Fibroblast of skin of right biceps (primary cell): ENCODE measurements at regions not wholly inside any gene's neighbourhood (a gene's known extent, or its start where the extent isn't known, plus 50 kb on each side); places are given as distances from the start of the nearest gene placed in this dataset.
"Not testable (repeated sequence)": the region's sequence is repeated elsewhere in the genome, so short reads cannot be mapped to it uniquely, and the experiment has no call there.

Experiments
- DNase-seq: peaks from one replicate; pipeline ENCODE4 v3.0.0-alpha.2; 2013

DNA sequence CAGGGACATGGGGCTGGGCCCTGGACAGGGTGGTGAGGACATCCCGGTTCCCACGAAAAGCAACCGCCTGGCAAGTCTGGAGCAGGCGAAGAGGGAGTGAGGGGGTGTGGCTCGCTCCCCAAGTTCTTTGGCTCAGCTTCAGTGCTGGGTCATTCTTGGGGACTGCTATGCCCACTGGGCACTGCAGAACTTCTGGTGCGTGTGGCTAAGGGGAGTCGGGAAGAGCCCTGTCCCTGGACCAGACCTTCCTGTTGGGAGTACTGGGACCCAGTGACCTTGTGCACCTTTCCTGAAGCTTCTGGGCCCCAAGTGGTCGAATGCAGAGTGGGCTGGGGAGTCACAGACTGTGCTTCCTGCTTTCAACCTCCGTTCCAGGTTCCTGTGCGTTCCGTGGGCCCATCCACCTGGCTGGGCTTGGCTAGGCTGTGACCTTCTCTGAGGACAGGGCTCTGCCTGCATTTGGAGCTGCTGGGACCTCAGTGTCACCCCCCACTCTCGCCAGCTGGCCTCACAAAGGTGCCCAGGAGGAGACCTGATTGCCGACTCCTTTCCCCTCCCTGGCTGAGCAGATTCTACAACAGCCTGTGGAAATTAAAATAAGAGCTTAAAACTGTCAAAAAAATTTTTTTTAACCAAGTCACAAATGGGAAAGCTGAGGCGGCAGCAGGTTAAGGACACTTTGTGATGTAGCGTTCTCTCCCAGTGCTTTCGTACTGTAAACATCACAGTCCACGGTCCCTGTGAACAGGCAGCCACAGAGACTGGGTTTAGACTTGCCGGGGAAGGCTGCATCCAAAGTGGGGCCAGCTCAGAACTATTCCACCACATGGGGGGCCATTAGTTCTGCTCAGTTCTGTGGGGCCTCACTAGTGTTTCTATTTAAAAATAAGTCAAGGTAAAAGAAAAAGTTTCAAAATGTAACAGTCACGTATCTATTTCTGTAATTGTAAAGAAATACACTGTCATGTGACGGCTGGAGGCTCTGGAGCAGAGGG, 63.8 kb upstream of the WNT7B start:
- DNase-seq, result no peak

DNA sequence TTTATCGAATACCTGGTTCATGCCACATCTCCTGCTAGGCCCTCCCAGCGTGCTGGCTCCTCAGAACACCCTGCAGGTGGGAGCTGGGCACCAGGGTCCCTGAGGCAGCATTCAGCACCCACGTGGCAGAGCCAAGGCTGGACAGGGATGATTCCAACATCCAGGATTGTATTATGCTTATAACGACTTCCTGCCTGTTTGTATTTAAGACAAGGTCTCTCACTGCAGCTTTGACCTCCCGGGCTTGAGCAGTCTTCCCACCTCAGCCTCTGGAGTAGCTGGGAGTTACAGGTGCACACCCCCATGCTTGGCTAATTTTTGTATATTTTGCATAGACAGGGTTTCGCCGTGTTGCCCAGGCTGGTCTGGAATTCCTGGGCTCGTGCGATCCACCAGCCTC, 64.7 kb upstream of the WNT7B start:
- no peak for DNase-seq

DNA sequence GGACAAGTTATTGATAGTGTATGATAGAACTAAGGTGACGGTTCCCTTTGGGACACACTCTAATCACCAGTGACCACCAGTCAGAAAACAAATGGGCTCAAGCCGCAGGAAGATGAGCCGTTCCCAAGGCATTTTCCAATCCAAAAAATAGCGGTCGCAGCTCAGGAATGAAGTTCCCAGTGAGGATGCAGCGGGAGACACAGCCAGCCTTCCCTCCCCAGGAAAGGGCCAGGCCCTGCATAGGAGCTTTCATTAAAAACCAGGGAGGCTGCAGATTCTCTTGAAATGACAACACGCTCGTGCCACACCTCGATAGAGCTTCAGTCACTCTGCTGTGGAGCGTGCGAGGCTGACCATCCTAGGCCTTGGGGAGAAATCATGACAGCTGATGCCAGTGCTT, 65.8 kb upstream of the WNT7B start:
- DNase-seq, result peak; percentile 76

DNA sequence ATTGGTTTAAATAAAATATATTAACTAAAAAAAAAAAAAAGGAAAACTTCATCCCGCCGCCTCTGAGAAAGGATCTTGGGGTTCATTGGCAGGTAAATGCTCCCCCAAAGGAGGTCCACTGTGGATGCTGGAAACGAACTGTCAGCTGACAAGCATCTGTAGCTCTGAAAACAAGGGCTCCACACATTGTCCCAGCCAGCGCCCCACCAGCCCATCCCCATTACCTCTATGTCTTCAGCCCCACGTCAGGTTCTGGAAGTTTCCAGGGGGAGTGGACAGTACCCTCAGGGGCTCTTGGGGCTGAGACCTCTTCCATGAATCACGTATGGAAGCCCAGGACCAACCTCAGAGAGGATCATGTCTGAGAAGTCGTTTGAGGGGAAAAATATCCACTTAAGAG, 66.4 kb upstream of the WNT7B start:
- no peak for DNase-seq

DNA sequence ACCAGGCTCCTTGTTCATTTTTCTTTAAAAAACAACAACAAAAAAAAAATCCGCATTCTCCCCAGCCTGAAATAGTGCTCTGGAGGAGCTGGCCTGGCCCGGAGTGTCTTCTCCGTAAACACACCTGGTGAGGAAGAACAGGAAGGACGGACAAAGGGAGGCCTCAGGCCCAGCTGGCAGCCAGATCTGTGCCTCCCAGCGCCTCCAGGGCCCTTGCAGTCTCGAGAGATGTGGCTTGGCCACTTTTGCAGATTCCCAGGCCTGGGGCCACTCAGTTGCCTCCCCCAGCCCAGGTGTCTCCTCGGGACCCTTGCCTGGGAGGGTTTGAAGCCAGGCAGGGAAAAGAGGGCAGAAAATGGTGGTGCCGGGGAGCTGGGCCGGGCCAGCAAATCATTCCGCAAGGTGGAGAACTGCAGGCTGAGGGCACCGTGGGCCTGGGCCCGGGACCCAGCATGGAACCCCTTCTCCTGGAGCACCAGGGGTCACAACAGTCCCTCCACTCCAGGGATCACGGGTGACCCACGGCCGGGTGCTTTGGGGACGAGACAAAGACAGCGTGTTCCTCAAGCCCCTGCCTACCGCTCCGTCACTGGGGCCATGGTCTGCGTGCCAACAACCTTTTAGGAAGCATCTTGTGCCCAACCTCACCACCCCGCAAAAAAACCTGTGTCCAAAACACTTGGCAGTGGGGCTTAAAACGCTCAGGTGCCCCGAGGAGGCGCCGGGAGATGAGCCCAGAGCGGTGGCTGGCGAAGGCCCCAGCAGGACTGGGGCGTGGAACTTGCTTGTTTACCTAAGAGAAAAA, 67.1 kb upstream of the WNT7B start:
- peak; percentile 39 for DNase-seq

DNA sequence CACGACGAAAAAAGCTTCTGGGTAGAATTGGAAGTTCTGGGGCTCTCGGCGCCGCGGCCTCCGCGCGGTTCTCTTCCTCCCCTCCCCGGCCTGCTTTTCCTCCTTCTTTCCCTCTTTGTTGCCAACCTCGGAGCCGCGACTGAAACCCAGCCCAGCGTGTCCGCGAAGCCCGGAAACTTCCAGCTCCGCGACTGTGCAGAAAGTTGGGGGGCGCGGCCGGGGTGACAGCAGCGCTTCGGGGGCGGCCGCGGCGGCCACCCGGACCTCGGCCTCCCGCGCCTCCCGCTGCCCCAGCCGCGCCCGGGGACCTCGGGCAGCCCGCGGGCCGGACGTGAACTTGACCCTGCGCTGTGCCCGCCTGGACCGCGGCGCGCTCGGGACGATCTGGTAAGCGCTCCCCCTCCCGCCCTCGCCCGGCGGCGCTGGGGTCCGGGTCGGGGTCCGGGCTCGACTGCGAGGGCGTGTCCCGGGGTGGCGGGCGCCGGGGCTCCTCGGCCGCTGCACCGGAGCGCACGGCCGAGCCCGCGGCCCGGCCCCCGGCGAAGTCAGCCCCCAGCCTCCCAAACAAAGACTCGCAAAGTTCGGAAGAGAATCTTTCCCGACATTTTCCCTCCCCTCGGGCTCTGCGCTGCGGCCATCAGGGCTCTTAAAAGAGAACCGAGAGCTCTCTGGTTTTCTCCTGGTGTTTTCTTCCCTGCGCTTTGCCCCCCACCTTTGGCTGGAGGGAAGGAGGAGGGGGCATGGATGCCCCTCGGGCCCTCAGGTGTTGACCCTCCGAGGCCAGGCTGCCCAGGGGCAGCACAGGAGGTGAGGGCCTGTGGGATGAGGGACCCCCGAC, 67.9 kb upstream of the WNT7B start:
- peak; percentile 53 for DNase-seq

DNA sequence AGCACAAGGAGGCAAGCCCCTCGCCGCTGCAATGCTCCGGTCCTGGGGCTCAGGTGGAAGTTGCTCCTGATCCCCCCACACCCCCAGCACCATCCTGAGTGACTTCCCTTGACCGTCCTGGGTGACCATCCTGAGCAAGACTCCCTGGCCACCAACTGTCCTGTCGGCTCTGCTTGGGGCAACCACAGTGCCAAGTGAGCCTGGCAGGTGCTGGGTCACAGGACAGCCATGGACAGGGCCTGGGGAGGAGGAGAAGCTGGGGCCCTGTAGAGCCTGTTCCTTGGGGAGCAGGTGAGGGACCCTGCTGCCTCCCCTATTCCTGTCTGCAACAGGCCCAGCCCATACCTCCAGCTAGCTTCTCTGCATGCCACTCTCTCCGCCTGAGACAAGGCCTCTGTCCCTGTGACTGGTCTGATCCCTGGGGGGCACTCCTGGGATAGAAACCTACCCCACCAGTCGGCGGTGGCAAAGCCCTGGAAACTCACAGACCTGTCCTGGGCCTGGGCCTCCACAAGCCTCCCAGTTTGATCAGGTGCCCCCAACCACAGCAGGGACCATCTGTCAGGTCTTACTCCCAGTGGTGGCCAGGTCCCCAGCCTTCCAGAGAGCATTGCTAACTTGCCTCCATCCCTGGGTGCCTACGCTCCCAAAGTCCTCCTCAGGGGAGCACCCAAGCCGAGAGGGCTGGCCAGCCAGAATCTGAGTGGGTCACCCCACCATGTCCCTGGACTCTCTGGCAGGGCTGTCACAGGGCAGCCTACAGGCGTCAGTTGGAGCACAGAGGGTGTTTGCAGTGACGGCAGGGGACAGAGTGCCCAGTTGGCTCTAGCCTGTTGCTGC, 68.7 kb upstream of the WNT7B start:
- DNase-seq, result no peak

DNA sequence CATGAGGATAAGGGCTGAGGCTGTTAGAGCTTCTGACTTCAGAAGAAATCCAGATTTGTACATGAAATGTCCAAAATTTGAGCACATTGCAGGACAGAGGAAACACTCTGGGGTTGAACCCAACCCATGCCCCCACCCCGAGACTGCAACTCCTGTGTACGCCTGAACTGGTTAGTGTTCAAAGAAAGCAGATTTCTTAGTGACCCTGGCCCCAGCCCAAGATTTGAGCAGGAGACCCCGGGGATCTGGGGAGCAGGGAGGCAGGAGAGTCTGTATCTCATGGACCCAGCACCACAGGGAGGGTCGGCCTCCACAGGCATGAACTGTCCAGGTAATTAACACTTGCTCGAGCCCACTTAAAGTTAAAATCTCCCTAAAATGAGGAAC, 69.3 kb upstream of the WNT7B start:
- DNase-seq, result no peak

DNA sequence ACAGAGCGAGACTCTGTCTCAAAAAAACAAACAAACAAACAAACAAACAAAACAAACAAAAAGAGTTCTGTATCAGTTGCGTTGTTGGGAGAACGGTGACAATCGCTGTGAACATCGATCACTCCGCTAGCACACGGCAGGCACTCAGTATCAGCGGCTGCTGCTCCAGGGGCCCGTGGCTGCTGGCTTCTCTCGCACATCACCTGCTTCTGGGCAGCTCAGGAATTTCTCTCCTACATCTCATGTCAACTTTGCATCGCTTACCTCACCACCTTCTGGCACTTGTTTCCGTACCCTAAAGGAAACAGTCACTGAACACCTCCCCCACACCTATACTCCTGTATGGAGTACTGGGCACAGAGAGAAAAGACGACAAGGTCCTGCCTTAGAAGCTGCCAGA, 70.3 kb upstream of the WNT7B start:
- no peak for DNase-seq

DNA sequence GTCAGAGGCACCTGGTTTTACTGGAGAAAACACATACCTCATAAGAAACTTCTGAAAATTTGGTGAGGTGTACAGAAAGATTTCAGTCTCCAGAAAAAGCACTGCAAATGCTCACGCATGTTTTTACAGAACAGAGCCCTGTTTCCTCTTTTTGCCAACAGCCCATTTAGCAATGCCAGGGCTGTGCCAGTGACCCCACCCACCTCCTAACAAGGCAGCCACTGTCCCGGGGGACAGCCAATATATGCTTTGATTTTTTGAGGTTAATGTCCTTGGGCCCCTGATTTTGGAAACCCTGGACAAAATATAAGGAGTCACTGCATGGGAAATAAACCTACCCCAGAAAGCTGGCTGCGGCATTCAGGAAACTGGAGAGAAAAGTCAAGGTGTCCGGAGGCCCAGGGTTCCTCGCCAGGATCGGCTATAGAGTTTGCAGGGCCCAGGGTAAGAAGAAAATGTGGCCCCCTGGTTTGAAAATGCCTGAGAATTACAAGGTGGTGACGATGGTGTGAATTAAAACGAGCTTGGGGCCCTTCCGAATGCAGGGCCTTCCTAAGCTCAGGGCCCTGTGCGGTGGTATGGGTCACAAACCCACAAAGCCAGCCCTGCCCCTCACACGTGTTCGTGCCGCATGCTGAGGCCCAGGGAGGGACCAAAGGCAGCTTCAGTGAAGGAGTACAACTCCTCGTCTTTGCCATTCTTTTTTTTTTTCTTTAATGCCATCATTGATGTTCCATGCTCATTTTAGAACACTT, 71.1 kb upstream of the WNT7B start:
- DNase-seq, result no peak

DNA sequence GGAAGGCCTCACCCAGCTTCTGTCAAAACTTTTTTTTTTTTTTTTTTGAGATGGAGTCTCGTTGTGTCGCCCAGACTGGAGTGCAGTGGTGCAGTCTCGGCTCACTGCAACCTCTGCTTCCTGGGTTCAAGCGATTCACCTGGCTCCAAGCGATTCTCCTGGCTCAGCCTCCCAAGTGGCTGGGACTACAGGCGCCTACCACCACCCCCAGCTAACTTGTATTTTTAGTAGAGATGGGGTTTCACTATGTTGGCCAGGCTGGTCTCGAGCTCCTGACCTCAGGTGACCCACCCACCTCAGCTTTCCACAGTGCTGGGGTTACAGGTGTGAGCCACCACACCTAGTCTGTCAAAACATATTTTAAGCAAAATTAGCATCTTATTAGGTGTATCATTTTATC, 71.7 kb upstream of the WNT7B start:
- DNase-seq, result not testable (repeated sequence)

DNA sequence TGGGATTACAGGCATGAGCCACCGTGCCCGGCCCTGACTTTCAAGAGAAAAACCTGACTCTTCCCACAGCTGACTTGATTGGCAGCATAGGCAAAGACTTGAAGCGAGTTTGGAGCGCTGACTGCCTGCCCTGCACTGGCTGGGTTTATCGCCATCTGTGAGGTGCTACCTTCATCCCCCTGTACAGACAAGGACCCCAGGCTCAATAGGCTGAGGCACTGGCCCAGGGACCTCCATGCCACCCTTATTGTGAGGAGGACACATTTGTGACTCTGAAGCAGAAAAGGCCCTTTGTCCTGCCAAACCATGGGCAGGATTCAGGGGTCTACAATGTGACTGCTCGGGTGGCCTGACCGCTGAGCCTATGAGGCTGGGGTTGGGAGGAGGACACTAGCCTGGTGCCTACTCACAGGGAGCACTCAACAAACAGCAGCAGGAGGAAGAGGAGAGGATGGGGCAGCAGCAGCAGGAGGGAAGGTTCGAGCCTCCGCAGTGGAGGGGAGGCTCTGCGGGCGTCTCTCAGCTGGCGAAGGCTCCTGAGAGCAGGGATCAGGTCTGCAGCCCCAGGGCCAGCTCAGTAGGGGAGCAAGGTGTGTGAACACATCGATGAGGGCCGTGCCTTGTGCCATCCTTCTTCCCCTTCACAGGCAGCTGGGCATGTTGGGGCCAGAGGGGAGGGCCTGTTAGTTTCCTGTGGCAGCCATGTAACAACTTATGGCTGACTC, 72.9 kb upstream of the WNT7B start:
- no peak for DNase-seq

DNA sequence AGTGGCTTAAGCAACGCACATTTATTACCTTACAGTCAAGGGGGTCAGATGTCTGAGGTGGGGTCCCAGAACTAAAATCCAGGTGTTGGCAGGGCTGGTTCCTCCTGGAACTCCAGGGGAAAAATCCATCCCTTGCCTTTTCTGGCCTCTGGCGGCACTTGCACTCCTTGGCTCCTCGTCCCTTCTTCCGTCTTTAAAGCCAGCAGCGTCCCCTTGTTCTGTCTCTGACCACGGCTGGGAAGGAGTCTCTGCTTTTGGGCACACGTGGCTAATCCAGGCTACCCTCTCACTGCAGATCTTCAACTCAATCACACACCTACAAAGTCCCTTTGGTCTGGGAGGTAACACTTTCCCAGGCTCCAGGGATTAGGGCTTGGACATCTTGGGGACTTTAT, 73.5 kb upstream of the WNT7B start:
- no peak for DNase-seq

DNA sequence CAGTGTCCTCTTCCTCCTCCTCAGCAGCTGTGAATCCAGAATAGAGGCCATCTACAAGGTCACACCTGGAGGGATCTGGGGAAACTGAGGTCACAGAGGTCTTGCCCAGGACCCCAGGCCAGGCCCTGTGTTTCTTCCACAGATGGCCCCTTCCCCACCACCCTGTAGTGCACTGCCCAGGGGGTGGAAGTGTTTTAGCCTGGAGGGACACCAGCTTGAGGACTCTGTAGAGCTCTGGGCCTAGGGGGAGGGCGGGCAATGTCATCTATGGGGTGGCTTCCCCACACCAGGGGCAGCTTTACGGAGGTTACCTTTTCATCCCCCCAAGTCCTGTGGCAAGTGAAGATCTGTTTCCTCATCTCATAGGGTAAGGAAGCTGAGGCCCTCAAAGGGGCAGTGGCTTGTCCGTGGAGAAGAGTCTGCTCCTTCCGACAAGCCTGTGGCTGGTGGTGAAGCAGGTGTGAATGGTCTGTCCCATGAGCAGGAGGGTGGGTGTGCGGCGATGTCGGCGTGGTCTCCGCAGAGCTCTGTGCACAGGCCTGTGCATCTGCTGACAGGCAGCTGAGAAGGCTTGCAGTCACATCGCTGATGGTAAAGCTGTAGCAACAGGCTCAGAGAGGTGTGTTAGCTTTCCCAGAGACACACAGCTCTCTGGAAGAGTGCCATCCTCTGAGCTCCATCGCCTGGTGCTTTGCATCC, 74.1 kb upstream of the WNT7B start:
- no peak for DNase-seq

DNA sequence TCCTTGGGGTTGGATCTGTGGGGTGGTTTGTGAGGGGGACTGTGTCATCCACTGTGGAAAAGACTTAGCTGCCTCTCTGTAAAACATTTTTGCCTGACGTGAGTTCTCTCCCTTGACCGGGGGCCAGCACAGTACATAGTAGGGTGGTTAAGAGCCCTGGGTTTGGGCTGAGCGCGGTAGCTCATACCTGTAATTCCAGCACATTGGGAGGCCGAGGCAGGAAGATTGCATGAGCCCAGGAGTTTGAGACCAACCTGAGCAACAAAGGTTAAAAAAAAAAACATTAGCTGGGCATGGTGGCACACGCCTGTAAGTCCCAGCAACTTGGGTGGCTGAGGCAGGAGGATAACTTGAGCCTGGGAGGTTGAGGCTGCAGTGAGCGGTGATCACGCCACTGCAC, 74.7 kb upstream of the WNT7B start:
- DNase-seq, result no peak

DNA sequence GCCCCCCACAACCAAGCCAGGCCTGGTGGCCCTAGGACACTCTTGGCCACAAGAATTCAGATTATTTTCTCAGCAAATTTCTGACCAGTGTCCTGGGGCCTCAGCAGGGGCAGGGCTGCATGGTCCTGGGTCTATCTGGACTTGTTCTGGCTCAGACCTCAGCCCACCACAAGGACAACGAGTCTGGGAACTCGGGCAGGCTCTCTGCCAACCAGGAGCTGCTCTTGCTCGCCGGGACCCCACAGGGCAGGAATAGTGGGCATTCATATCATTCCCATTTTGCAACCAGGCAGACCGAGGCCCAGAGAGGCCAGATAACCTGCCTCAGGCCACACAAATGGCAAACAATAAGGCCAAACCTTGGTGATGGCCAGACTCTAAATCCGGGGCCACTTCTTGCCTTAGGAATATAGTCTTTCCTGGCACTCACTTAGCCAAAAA, 75.4 kb upstream of the WNT7B start:
- no peak for DNase-seq

DNA sequence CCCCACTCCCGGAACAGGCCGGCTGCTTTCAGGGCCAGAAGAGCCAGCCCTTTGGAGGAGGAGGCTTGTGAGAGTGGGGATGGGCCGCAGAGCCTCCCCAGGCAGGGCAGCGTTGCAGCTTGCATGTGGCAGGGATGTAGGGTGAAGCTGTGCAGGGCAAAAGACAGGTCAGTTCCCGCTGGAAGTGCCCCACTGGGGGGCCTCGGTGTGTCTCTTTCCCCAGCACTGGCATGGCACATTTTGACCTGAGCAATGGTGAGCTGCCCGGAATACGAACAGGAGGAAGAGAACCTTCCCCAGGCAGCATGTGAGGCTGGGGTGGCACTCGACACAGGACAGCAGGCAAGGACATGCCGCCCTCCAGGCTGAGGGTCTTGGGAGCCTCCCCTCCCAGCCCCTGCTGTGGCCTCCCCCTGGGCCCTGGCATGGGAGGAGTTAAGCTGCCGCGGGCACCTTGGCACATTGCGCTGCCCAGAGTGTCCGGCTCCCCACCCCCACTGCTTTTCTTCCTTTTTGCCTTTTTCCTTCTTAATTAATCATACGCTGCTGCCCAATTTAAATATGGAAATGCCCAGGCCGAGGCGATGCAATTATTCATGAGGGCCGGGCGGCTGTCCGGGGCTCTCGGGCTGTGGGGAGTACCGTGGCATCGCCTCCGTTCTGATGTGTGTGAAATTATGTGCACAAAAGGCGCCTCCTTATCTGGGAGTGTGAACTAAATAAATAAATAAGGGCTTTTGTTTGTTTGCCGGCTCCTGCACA, 76.0 kb upstream of the WNT7B start:
- no peak for DNase-seq

DNA sequence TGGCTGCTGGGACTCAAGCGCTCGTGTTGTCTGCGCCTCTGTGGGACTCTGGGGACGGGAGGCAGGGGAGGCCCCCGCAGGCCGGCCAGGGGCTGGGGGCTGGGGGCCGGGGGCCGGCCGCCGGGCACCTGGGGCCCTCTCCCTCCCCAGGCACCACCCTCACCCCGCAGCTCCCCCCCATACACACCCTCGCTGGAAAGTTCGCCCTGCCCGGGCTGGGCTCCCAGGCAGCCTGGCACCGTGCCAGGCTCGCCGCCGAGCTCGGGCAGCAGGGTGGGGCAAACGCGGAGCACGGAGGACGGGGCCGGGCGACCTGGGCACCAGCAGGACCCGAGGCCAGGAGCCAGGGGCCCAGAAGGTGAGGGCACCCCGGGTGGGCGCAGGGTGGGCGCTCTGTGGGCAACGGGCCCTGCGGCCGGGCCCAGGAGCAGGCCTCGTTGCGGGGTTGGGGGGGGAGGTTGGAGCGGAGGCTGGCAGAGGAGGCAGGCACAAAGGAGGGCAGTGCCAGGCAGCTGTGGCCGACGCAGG, 76.7 kb upstream of the WNT7B start:
- DNase-seq, result peak; percentile 69
